Left colon (tissue), 2 donors: ENCODE measurements at regions not wholly inside any gene's neighbourhood (a gene's known extent, or its start where the extent isn't known, plus 50 kb on each side); places are given as distances from the start of the nearest gene placed in this dataset.
"Not testable (repeated sequence)": the region's sequence is repeated elsewhere in the genome, so short reads cannot be mapped to it uniquely, and the experiment has no call there.

Experiments
- ATAC-seq: fragments of 200-7000 bp; cut with Tn5 transposase; one replicate; pipeline ENCODE4 v1.9.1; 2020; ENCODE audit warnings: mild to moderate bottlenecking, moderate library complexity
- DNase-seq, 2 donors: peaks; one replicate each; pipeline ENCODE4 v3.0.0-alpha.2; 2020
- intact Hi-C, 2 donors: fragments of 100-400 bp; cut with DNase I in 1 of 2; cut with micrococcal nuclease in 1 of 2; formaldehyde crosslinking; loops; one replicate each; pipeline versions ENCODE4 v1.11.2 to v1.14.0; 2022; cut with DNase I, micrococcal nuclease
- donor health status: DM: no; HTN: no; CAD: no.
- donor health status: DM: yes; HTN: yes; CAD: no.

- intact Hi-C loops, ATAC-seq, DNase-seq: not testable (repeated sequence)
Measured at GRCh38 chr14:19305776-19306175, 128.4 kb downstream of the POTEG start.

DNA sequence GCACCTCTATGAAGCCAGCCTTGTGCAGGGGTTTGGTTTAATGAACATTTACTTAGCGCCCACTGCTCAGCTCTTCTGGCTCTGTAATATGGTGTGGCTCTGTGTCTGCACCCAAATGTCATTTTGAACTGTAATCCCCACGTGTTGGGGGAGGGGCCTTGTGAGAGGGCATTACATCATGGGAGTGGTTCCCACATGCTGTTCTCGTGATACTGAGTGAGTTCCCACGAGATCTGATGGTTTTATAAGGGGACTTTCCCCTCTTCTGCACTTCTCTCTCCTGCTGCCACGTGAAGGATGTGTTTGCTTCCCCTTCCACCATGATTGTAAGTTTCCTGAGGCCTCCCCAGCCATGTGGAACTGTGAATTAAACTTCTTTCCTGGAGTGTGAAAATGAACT, 127.7 kb downstream of the POTEG start:
- ATAC-seq, DNase-seq, intact Hi-C loops: not testable (repeated sequence)

GRCh38 chr14:19311023-19311422, 123.1 kb downstream of the POTEG start:
- intact Hi-C loops, ATAC-seq, DNase-seq: not testable (repeated sequence)

DNA sequence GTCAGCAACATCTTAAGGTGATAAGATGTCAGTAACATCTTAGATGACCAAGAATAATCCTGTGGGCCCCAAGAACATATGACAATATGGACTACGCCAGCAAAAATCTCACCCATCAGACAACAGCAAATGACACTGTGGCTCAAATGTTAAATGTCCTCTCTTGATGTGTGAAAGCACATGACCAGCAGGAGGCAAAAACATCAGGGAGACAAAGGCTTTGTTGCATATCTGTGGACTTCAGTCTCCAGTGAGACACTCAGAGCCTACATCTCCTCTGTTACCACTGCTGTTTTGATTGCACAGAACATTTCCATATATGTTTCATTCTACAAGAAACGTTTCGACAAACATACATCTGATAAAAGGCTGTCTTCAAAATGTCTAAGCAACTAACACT, 103.5 kb downstream of the POTEG start:
- intact Hi-C loops, DNase-seq, ATAC-seq: not testable (repeated sequence)

DNA sequence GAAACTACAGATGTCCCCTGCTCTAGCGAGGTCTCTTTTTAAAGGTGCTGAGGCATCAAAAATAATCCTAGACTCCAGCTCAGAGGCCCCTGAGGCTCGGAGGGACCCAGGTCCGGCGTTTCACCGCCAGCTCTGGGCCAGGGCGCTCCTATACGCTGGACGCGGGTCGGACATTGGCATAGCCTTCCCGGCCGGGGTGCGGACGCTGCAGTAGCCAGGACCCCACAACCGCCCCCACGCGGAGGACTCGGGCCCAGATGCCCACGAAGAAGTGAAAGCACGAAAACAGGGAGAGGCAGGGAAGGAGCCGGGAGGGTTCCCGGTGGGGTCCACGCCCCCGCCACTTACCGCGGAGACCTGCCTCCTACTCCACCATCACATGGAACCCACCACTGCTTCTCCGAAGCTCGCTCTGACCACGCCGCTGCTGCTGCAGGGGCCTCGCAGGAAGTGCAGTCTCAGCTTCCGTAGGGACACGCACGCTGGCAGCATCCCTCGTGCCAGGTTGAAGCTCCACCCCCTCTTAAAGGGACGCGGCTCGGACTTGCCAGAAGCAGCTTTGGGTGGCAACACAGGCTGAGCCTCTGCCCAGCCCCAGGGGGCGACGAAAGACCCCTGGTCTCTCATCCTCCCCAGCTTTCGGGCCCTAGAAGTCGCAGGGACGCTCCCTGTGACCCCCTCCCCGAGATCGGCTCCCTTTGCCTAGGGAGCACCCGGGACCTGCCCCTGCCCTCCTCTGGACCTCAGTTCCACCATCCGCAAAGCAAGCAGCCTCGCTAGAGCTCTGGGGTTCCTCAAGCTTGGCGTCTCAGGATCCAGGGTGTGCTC, 96.7 kb downstream of the POTEG start:
- intact Hi-C loops, DNase-seq, ATAC-seq: not testable (repeated sequence)

- DNase-seq, ATAC-seq, intact Hi-C loops: not testable (repeated sequence)
Measured at GRCh38 chr14:19338060-19338372, 96.1 kb downstream of the POTEG start.

- ATAC-seq, intact Hi-C loops, DNase-seq: not testable (repeated sequence)
Measured at GRCh38 chr14:19340976-19341375, 93.2 kb downstream of the POTEG start.

- DNase-seq, intact Hi-C loops, ATAC-seq: not testable (repeated sequence)
Measured at GRCh38 chr14:19341627-19342026, 92.5 kb downstream of the POTEG start.

- ATAC-seq, DNase-seq, intact Hi-C loops: not testable (repeated sequence)
Measured at GRCh38 chr14:19344261-19344660, 89.9 kb downstream of the POTEG start.

- intact Hi-C loops, ATAC-seq: not testable (repeated sequence)
Measured at GRCh38 chr14:19344689-19345088, 89.5 kb downstream of the POTEG start.

GRCh38 chr14:19345298-19345911, 88.7 kb downstream of the POTEG start:
- ATAC-seq, intact Hi-C loops, DNase-seq: not testable (repeated sequence)

More at GRCh38 chr14:19344689-19345088, 89.5 kb downstream of the POTEG start:
- DNase-seq = not testable (repeated sequence)

DNA sequence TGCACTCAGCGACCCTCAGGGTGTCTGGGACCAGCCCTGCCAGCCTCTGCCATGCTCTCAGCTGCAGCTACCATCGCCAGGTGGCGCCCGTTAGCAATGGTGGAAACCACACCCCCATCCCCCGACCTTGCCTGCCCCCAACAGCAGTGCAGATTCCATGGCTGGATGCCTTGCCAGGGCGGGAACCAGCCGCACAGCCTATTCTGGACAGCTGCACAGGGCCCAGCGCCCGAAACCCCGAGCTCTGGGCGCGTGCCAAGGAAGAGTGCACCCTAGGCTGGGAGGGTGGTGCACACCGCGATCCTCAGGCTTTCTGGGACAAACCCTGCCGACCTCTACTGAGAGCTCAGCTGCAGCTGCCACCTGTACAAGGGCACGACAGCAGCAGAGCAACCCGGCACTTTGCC, 88.1 kb downstream of the POTEG start:
- peak; percentile 15 for ATAC-seq
- intact Hi-C loops, DNase-seq: not testable (repeated sequence)

- ATAC-seq, DNase-seq, intact Hi-C loops: not testable (repeated sequence)
Measured at GRCh38 chr14:19346636-19347035, 87.5 kb downstream of the POTEG start.

DNA sequence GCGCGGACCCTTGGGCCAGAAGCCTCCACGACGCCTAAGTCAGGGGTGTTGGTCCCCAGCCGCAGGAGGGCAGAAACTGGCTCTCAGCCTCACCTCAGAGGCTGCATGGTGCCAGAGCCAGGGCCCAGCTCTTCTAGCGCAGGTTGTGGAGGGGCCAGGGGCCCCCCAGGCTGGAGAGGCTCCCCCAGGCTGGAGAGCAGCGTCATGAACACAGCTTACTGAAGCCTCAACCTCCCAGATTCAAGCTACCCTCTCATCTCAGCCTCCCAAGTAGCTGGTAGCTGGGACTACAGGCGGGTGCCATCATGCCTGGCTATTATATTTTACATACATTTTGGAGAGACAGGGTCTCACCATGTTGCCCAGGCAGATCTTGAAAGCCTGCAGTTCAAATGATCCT, 87.0 kb downstream of the POTEG start:
- intact Hi-C loops, DNase-seq, ATAC-seq: not testable (repeated sequence)
